Activated CD8-positive, alpha-beta T cell treated with anti-CD3 and anti-CD28 coated beads for 36 hours (primary cell): ENCODE measurements at regions not wholly inside any gene's neighbourhood (a gene's known extent, or its start where the extent isn't known, plus 50 kb on each side); places are given as distances from the start of the nearest gene placed in this dataset.
"Not testable (repeated sequence)": the region's sequence is repeated elsewhere in the genome, so short reads cannot be mapped to it uniquely, and the experiment has no call there.

ENCODE experiments used
- ATAC-seq: fragments of 200-7000 bp; cut with Tn5 transposase; one replicate; pipeline ENCODE4 v1.10.0; 2021; ENCODE audit warnings: mild to moderate bottlenecking, moderate library complexity
- CTCF ChIA-PET: fragments of 350-600 bp; sonication (Branson Sonifier 250); formaldehyde crosslinking; loops from one replicate; lab custom pipeline; 2021; ENCODE audit warnings: antibody characterized with exemption; lab: Charles Lee
- POLR2A ChIA-PET: fragments of 350-600 bp; sonication (Branson Sonifier 250); formaldehyde crosslinking; loops from one replicate; lab custom pipeline; 2021; ENCODE audit warnings: antibody characterized with exemption; lab: Charles Lee
- DNase-seq: peaks from one replicate; pipeline ENCODE4 v3.0.0-alpha.2; 2020
- H3K27ac Mint-ChIP-seq: one replicate; pipeline ENCODE4 v1.8.0; 2021; ENCODE audit warnings: mild to moderate bottlenecking, mixed read lengths
- H3K27me3 Mint-ChIP-seq: one replicate; pipeline ENCODE4 v1.8.0; 2021; ENCODE audit warnings: mixed read lengths
- H3K36me3 Mint-ChIP-seq: one replicate; pipeline ENCODE4 v1.8.0; 2021; ENCODE audit warnings: low read depth, mixed read lengths
- H3K4me1 Mint-ChIP-seq: one replicate; pipeline ENCODE4 v1.8.0; 2021; ENCODE audit warnings: low read depth, mixed read lengths
- H3K4me3 Mint-ChIP-seq: one replicate; pipeline ENCODE4 v1.8.0; 2021; ENCODE audit warnings: mild to moderate bottlenecking, moderate library complexity, mixed read lengths
- H3K9me3 Mint-ChIP-seq: one replicate; pipeline ENCODE4 v1.8.0; 2021; ENCODE audit warnings: mixed read lengths
- CTCF ChIP-seq: fragments of 200-600 bp; IDR thresholded peaks from one replicate; pipeline ENCODE4 v1.8.0; 2022; ENCODE audit warnings: antibody characterized with exemption, mild to moderate bottlenecking
- intact Hi-C: fragments of 100-400 bp; cut with micrococcal nuclease; formaldehyde crosslinking; loops from one replicate; pipeline ENCODE4 v1.10.0; 2022

GRCh38 chr14:43105305-43105704 lies 1401.8 kb downstream of the FSCB start:
- Mint-ChIP-seq H3K27me3 (no peaks in the 10 kb centered on the region), H3K36me3 (no peaks in the 10 kb centered on the region), H3K9me3 (peaks cover 9% of the 10 kb centered on the region), H3K4me3 (no peak overlapping the region), H3K27ac (no peak overlapping the region), H3K4me1 (no peaks in the 10 kb centered on the region)
- DNase-seq, result no peak
- ChIA-PET CTCF (no interaction called here), POLR2A (no interaction called here)
- intact Hi-C loops, result no loop called here
- TF ChIP-seq CTCF, result no peak
- ATAC-seq, result no peak

- Mint-ChIP-seq H3K4me1 (no peaks in the 10 kb centered on the region), H3K27me3 (no peaks in the 10 kb centered on the region), H3K4me3 (no peak overlapping the region), H3K27ac (no peak overlapping the region), H3K36me3 (no peaks in the 10 kb centered on the region), H3K9me3 (peaks cover 10% of the 10 kb centered on the region)
- ATAC-seq (no peak), DNase-seq (no peak)
- no peak for TF ChIP-seq CTCF
- POLR2A ChIA-PET, result no interaction called here
- intact Hi-C loops, result no loop called here
- CTCF ChIA-PET, result no interaction called here
Measured at GRCh38 chr14:43090380-43090779, 1416.7 kb downstream of the FSCB start.

- H3K27ac Mint-ChIP-seq, result no peak overlapping the region
- no peak for TF ChIP-seq CTCF
- ChIA-PET CTCF (interaction anchor here (0.7 kb wide), 1 partner anchor 411 kb away, joined by 3 read pairs; no protein-coding TSS in a partner anchor), POLR2A (no interaction called here)
- intact Hi-C loops, result no loop called here
- no peaks in the 10 kb centered on the region for H3K36me3 Mint-ChIP-seq
- DNase-seq, result no peak
- no peak overlapping the region for H3K4me3 Mint-ChIP-seq
- H3K4me1 Mint-ChIP-seq, result no peaks in the 10 kb centered on the region
- no peaks in the 10 kb centered on the region for H3K27me3 Mint-ChIP-seq
- peaks cover 10% of the 10 kb centered on the region for H3K9me3 Mint-ChIP-seq
- no peak for ATAC-seq
Measured at GRCh38 chr14:43087666-43088065, 1419.4 kb downstream of the FSCB start.

GRCh38 chr14:43085819-43086218 lies 1421.3 kb downstream of the FSCB start:
- CTCF ChIA-PET, result no interaction called here
- no peak overlapping the region for H3K27ac Mint-ChIP-seq
- intact Hi-C loops, result no loop called here
- no peak for TF ChIP-seq CTCF
- H3K9me3 Mint-ChIP-seq, result peaks cover 10% of the 10 kb centered on the region
- ATAC-seq, result no peak
- no peaks in the 10 kb centered on the region for H3K4me1 Mint-ChIP-seq
- H3K36me3 Mint-ChIP-seq, result no peaks in the 10 kb centered on the region
- no peak overlapping the region for H3K4me3 Mint-ChIP-seq
- POLR2A ChIA-PET, result no interaction called here
- no peaks in the 10 kb centered on the region for H3K27me3 Mint-ChIP-seq
- no peak for DNase-seq

- ATAC-seq, H3K9me3 Mint-ChIP-seq, H3K27ac Mint-ChIP-seq, intact Hi-C loops, H3K27me3 Mint-ChIP-seq, DNase-seq, H3K4me1 Mint-ChIP-seq, H3K4me3 Mint-ChIP-seq, POLR2A ChIA-PET, H3K36me3 Mint-ChIP-seq, CTCF ChIA-PET: not testable (repeated sequence)
Measured at GRCh38 chr14:43067372-43067771, 1439.7 kb downstream of the FSCB start.

GRCh38 chr14:43056106-43056505 lies 1449.4 kb downstream of the LRFN5 start:
- ChIA-PET POLR2A (no interaction called here), CTCF (no interaction called here)
- Mint-ChIP-seq H3K4me1 (no peaks in the 10 kb centered on the region), H3K27ac (no peak overlapping the region), H3K9me3 (peaks cover 9% of the 10 kb centered on the region), H3K4me3 (no peak overlapping the region), H3K36me3 (no peaks in the 10 kb centered on the region), H3K27me3 (no peaks in the 10 kb centered on the region)
- ATAC-seq (no peak), DNase-seq (no peak)
- intact Hi-C loops, result no loop called here
- no peak for TF ChIP-seq CTCF
